ENCODE measurements at regions not wholly inside any gene's neighbourhood (a gene's known extent, or its start where the extent isn't known, plus 50 kb on each side); places are given as distances from the start of the nearest gene placed in this dataset.
A peak's percentile ranks its signal among the peaks of the same experiment; 100 is the strongest.

- no peak for DNase-seq
Observed at GRCh38 chr11:31997955-31998354, 92.9 kb upstream of the RCN1 start.

GRCh38 chr11:31996159-31996881 is 94.6 kb upstream of the RCN1 start:
- DNase-seq = no peak

- DNase-seq = no peak
Observed at GRCh38 chr11:31995525-31996094, 95.3 kb upstream of the RCN1 start.

- DNase-seq = no peak
Observed at GRCh38 chr11:31995032-31995431, 95.8 kb upstream of the RCN1 start.

- DNase-seq = no peak
Observed at GRCh38 chr11:31987118-31988005, 103.5 kb upstream of the RCN1 start.

GRCh38 chr11:31986201-31986889 is 104.5 kb upstream of the RCN1 start:
- no peak for DNase-seq

- no peak for DNase-seq
Observed at GRCh38 chr11:31981457-31981856, 109.4 kb upstream of the RCN1 start.

GRCh38 chr11:31977343-31977742 is 113.5 kb upstream of the RCN1 start:
- DNase-seq = no peak

GRCh38 chr11:31974366-31975136 is 116.3 kb upstream of the RCN1 start:
- no peak for DNase-seq

- DNase-seq = no peak
Observed at GRCh38 chr11:31973172-31973571, 117.7 kb upstream of the RCN1 start.

GRCh38 chr11:31972623-31973022 is 118.3 kb upstream of the RCN1 start:
- DNase-seq = no peak

GRCh38 chr11:31969359-31969702 is 121.5 kb upstream of the RCN1 start:
- DNase-seq = no peak

- no peak for DNase-seq
Observed at GRCh38 chr11:31968461-31969358, 122.2 kb upstream of the RCN1 start.

- DNase-seq = no peak
Observed at GRCh38 chr11:31967404-31968130, 123.3 kb upstream of the RCN1 start.

- no peak for DNase-seq
Observed at GRCh38 chr11:31966846-31967245, 124.0 kb upstream of the RCN1 start.

GRCh38 chr11:31964181-31964580 is 126.7 kb upstream of the RCN1 start:
- no peak for DNase-seq

- DNase-seq = no peak
Observed at GRCh38 chr11:31960126-31960525, 130.7 kb upstream of the RCN1 start.

GRCh38 chr11:31959716-31960115 is 131.2 kb upstream of the RCN1 start:
- no peak for DNase-seq

- peak; percentile 81 for DNase-seq
Observed at GRCh38 chr11:31958076-31958735, 132.7 kb upstream of the RCN1 start.

- no peak for DNase-seq
Observed at GRCh38 chr11:31957674-31958073, 133.2 kb upstream of the RCN1 start.
